ENCODE measurements at regions not wholly inside any gene's neighbourhood (a gene's known extent, or its start where the extent isn't known, plus 50 kb on each side); places are given as distances from the start of the nearest gene placed in this dataset.

- no peak for TF ChIP-seq CTCF (IDR thresholded peaks at IDR 0.05)
- no peak for TF ChIP-seq EP300 (IDR thresholded peaks at IDR 0.05)
- TF ChIP-seq POLR2A (IDR thresholded peaks at IDR 0.05): no peak
- TF ChIP-seq POLR2AphosphoS5 (IDR thresholded peaks at IDR 0.05): no peak
Observed at GRCh38 chr9:78777747-78778146, 480.8 kb downstream of the PSAT1 start.

All from stomach (tissue), 4 donors.